ENCODE measurements at regions not wholly inside any gene's neighbourhood (a gene's known extent, or its start where the extent isn't known, plus 50 kb on each side); places are given as distances from the start of the nearest gene placed in this dataset.

GRCh38 chr11:15563054-15563453 is 448.3 kb downstream of the INSC start:
- TF ChIP-seq CTCF (IDR thresholded peaks at IDR 0.05), result no peak
- no peak for TF ChIP-seq POLR2A (IDR thresholded peaks at IDR 0.05)
